HL-60 (cell line): ENCODE measurements at regions not wholly inside any gene's neighbourhood (a gene's known extent, or its start where the extent isn't known, plus 50 kb on each side); places are given as distances from the start of the nearest gene placed in this dataset.

Source experiments
- DNase-seq, 2 experiments: peaks; one replicate each; pipeline ENCODE4 v3.0.0-alpha.2; 2010 to 2020; ENCODE audit warnings: low read depth in 1 of 2, low spot score in 1 of 2
- H3K27ac ChIP-seq: fragments of 250-450 bp; sonication (Bioruptor Pico); replicated peaks from 2 replicates; pipeline ENCODE4 v1.5.1; 2020; ENCODE audit warnings: mild to moderate bottlenecking, moderate library complexity
- H3K27me3 ChIP-seq: fragments of 250-450 bp; sonication (Bioruptor Pico); 2 replicates; pipeline ENCODE4 v1.5.1; 2021; ENCODE audit warnings: mild to moderate bottlenecking, moderate library complexity; ENCODE audit not compliant: insufficient read depth, poor library complexity, severe bottlenecking
- H3K4me3 ChIP-seq: replicated peaks from 2 replicates; pipeline ENCODE4 v1.5.1; 2011; ENCODE audit warnings: mild to moderate bottlenecking, control low read depth, low read length; ENCODE audit not compliant: insufficient read depth
- CTCF ChIP-seq: IDR thresholded peaks from one replicate; pipeline ENCODE4 v1.5.1; 2011; ENCODE audit warnings: low read length, control low read depth, inconsistent platforms; ENCODE audit not compliant: insufficient read depth
- GABPA ChIP-seq: IDR thresholded peaks from 2 replicates; pipeline ENCODE4 v1.6.1; 2012; ENCODE audit warnings: low read depth
- POLR2AphosphoS5 ChIP-seq: IDR thresholded peaks from 2 replicates; pipeline ENCODE4 v1.6.1; 2012; ENCODE audit warnings: low read depth
- REST ChIP-seq: IDR thresholded peaks from 2 replicates; pipeline ENCODE4 v1.6.1; 2012; ENCODE audit warnings: low read depth; ENCODE audit not compliant: insufficient replicate concordance
- SPI1 ChIP-seq: IDR thresholded peaks from 2 replicates; pipeline ENCODE4 v1.6.1; 2012; ENCODE audit warnings: low read depth, mild to moderate bottlenecking, borderline replicate concordance

GRCh38 chr20:43825581-43825980, 89.1 kb upstream of the TOX2 start:
- no peak for DNase-seq
- H3K4me3 ChIP-seq: no peak overlapping the region
- TF ChIP-seq SPI1: no peak
- TF ChIP-seq POLR2AphosphoS5: no peak
- TF ChIP-seq GABPA: no peak
- TF ChIP-seq CTCF: no peak
- H3K27me3 ChIP-seq: no peaks in the 10 kb centered on the region
- H3K27ac ChIP-seq: no peak overlapping the region

GRCh38 chr20:43825051-43825402, 89.6 kb upstream of the TOX2 start:
- no peak for DNase-seq
- no peaks in the 10 kb centered on the region for H3K27me3 ChIP-seq
- no peak overlapping the region for H3K4me3 ChIP-seq
- no peak overlapping the region for H3K27ac ChIP-seq
- TF ChIP-seq CTCF (no peak), SPI1 (no peak), GABPA (no peak), REST (no peak), POLR2AphosphoS5 (no peak)

- H3K27me3 ChIP-seq: no peaks in the 10 kb centered on the region
- H3K4me3 ChIP-seq: no peak overlapping the region
- no peak for DNase-seq
- H3K27ac ChIP-seq: no peak overlapping the region
- TF ChIP-seq REST (no peak), SPI1 (no peak), CTCF (no peak), POLR2AphosphoS5 (no peak), GABPA (no peak)
These were observed 90.2 kb upstream of the TOX2 start for GRCh38 chr20:43824309-43825050.

GRCh38 chr20:43821795-43822194, 92.9 kb upstream of the TOX2 start:
- no peak for TF ChIP-seq GABPA
- no peak for TF ChIP-seq POLR2AphosphoS5
- TF ChIP-seq CTCF: no peak
- TF ChIP-seq REST: no peak
- no peak for TF ChIP-seq SPI1
- H3K27me3 ChIP-seq: no peaks in the 10 kb centered on the region
- DNase-seq: no peak
- H3K4me3 ChIP-seq: no peak overlapping the region
- H3K27ac ChIP-seq: no peak overlapping the region
